ENCODE measurements at regions not wholly inside any gene's neighbourhood (a gene's known extent, or its start where the extent isn't known, plus 50 kb on each side); places are given as distances from the start of the nearest gene placed in this dataset.

DNA sequence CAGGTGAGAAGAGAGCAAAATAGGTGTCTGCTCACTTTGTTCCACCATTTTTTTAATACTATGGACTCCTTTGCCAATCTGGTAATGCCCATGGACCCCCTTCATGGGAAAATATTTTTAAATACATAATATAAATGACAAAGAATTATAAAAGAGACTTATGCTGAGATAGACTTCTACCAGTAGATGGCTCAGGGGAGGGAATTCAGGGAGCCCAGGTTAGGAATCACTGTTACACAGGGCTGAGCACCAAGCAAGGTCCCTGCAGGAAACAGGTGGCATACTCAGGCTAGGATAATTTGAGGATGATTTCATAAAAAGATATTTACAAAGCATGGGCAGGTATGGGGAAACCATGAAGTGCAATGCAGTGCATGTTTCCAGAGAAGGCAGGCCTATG lies 525.9 kb downstream of the FGF9 start:
- no peak for DNase-seq

DNA sequence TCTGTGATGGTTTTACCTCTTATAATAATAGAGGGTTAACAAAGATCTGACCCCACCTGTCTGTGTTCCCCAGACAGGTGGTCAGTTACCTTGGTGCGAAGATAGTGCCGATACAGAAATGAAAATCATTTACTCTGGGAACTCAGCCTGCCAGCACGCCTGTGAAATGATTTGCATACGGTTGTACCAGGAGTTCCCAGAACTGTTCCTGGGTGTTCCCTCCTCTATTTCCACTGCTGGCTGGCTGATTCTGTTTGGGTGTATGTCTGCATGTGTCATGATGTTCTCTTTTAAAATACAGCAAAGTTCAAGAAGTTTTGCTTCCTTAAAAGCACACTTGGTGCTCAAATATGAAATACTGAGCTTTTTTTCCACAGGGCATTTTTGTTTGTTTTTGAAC lies 527.1 kb downstream of the FGF9 start:
- peak; percentile 63 for DNase-seq

- DNase-seq = peak; percentile 46
Observed at GRCh38 chr13:22198641-22199217, 527.9 kb downstream of the FGF9 start.

DNA sequence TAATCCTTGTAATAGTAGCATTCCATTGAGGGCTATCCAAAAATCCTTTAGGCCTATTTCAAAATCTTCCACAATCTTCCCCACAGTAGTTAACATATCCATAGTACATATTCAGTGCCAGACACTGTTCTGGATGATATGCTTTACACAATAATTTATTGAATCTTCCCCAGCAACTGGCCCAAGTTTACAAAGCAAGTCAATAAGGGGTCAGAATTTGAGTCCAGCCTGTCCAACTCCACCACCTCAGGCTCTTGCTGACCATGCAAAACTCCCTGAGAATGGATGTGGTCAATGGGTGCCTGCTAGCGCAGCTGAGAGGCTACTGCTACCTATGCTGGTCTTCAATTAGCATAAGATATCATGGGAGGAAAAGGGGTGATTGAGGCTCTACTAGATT lies 529.6 kb downstream of the FGF9 start:
- DNase-seq = peak; percentile 26

DNA sequence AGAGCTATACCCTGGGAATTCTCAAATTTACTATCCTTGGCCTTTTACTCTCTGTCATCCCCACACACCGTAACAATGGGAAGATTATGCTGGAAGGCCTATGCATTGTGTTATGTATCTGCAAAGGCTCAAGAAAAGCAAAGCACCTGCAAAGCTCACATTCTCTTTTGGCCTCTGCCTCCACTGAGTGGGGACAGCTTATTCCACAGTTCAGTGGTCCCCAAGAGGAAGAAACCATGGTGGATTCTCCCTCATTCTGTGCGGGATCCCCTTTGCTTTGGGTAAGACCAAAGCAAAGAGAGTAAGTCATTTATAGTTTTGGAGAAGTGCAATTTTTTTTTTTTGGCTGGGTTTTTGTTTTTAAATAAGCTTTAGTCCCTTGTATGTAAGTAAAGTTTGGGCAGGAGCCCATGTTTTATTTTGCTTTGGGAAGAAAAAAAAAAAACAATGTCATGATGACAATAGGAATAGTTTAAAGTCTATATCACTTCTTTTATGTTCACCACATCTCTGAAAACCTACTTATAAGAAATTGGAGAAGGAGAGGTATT lies 530.6 kb downstream of the FGF9 start:
- peak; percentile 21 for DNase-seq

DNA sequence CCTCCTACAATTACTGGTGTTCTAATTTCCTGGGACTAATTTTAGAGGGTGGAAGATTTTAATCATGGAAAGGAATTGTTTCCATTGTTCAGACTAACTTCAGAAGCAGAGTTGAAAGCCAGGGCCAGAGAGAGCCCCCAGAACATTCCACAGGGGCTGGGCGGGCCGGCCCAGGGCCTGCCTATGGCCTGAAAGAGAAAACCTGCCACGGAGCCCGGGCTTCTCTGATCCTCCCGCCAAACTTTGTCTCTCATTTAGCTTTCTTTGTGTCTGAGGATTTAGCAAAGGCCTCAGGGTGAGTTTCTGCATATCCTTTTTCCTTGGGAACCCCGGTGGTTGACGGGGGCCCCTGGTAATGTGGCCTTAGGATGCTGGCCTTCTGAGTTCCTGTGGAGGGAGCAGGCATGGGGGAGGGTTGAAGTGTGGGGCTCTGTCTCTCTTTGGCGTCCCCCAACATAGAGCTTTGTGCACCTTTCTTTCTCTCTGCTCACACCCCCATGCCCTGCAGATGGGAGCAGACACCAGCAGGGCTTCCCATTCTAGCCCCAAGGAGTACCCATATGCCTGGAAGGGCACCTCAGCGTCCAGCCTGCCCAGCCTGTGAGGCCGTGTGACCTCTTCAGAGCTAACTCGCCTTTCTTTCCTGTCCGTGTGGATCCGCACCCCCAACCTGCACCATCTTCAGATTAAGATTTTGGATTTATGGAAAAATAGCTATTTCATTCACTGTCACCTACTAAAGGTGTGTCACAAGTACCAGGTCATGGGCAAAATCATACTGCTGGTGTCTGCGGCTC lies 539.5 kb downstream of the FGF9 start:
- no peak for DNase-seq

- no peak for DNase-seq
Observed at GRCh38 chr13:22211876-22212275, 541.0 kb downstream of the FGF9 start.

GRCh38 chr13:22212576-22212975 lies 541.7 kb downstream of the FGF9 start:
- DNase-seq = no peak

- DNase-seq = no peak
Observed at GRCh38 chr13:22214184-22214583, 543.3 kb downstream of the FGF9 start.

DNA sequence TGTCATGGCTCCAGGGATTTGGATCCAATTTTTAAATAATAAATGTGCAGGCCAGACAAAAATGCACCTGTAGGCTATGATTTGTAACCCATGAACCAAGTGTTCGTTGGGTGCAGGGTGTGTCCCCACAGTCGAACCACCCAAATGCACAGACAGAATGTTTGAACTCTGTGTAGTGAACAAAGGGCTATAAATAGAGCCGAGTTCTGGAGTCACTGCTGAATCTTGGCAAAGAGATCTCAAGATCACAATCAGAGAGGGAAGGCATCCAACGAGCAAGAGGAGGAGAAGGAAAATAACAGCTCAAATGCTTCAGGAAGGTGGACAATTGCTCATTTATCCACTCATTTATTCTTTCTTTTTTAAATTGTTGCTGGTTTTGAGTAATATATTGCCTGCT lies 547.9 kb downstream of the FGF9 start:
- peak; percentile 22 for DNase-seq

- DNase-seq = no peak
Observed at GRCh38 chr13:22219709-22220108, 548.8 kb downstream of the FGF9 start.

DNA sequence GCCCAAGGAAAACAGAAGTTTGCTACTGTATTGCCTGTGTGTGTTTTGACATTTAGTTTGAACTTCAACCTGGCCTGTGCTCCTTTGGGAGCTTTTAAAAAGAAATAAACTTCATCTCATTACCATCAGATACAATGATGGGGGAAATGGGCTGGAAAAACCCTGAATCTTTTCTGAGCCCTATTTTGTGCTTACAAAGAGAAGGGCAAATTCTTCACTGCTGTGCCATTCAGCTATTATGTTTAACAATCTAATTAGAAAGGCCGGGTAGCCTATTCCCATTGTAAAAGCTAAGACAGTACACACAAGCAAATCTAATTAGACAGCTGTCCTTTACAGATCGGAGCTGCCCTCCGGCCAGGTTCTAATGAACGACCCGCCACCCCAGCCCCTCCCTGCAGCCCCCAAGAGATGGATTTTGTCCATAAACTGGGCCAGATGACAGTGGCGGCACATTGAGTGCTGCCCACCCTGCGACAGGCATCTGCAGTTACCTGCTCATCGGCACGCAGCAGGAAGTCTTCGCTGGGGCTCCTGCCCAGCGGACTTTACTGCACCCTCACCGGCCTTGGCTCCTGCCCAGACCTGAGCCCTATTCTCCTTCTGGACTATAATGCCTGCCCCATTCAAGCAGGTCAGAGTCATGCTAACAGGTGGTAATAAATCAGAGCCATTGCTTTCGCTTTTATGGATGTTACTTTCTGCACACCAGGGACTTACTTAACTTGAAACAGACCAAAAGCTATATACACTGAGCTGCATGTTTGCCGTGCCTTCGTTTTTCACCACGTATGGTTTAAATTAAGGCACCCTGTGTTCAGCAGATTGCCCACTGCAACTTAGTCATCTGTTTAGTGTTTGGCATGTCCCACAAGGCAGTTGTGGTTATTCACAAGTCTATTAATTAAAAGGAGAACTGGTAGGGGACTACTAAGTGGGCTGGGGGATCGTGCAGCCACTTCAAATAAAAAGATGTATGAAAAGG lies 549.6 kb downstream of the FGF9 start:
- DNase-seq = no peak

DNA sequence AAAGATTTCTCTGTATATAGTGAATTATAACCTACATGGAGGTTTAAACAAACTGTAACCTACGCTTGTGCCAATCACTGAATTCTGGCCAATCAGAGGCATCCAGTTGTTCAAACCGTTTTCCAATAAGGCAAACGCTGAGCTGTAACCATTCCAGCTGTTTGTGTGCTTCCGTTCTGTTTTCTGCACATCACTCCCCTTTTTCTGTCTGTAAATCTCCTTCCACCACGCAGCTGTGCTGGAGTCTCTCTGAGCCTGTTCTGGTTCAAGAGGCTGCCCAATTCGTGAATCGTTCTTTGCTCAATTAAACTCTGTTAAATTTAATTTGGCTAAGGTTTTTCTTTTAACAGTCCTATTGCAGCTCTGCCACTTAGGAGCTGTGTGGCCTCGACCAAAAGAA lies 552.5 kb downstream of the FGF9 start:
- no peak for DNase-seq

DNA sequence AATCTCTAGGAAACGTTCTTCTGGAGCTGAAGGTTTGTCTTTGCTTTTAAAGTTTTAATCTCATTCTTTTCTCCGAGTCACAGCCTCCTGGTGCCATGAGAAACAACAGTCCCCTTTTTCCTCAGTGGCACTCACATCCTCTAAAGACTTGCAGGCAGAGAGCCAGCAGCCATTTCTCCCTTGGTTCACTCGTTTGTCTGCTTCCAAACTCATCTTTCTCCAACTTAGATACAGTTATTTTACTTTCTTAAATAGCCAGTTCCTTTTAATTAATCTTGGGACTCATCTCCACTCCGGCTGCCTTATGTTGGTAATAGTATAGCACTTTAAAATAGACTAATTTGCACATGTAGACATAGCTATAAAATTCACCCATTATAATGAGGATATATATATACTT lies 555.2 kb downstream of the FGF9 start:
- no peak for DNase-seq

DNA sequence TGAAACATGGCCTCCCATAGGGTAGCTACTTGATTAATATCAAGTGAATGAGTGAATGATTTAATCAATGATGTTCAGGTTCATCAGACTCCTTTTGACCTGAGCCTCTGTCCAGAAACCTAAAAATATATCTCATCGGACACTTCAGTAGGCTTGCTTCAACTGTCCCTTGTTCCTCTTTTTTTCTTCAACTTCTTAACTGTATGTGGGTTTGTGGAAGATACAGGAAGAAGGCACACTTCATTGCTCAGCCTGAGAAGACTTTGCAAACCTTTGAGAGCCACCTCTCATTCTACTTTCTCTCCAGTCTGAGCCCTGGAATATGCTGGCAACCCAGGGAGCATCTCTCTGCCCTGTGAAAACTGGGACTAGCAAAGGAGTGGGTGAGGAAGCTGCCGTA lies 557.0 kb downstream of the FGF9 start:
- no peak for DNase-seq

GRCh38 chr13:22229916-22230315 lies 559.0 kb downstream of the FGF9 start:
- DNase-seq = no peak

GRCh38 chr13:22232186-22232585 lies 561.3 kb downstream of the FGF9 start:
- DNase-seq = no peak

GRCh38 chr13:22235285-22235949 lies 564.5 kb downstream of the FGF9 start:
- no peak for DNase-seq

DNA sequence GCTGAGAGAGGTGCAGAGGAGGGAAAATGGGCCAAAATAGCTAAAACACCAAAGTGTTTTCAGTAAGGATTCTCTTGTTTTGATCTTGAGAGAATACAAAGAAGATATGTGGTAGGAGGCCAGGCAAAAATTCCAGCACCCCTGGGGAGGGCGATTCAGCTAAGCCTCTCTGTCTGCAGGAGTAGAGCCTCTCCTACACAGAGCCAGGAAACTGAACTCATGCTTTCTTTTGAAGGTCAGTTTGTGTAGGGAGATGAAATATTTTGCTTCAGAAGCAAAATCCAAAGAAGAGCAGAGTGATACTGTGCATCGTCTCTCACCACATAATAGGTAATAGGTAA lies 565.0 kb downstream of the FGF9 start:
- DNase-seq = no peak

GRCh38 chr13:22238269-22238668 lies 567.4 kb downstream of the FGF9 start:
- DNase-seq = no peak

DNA sequence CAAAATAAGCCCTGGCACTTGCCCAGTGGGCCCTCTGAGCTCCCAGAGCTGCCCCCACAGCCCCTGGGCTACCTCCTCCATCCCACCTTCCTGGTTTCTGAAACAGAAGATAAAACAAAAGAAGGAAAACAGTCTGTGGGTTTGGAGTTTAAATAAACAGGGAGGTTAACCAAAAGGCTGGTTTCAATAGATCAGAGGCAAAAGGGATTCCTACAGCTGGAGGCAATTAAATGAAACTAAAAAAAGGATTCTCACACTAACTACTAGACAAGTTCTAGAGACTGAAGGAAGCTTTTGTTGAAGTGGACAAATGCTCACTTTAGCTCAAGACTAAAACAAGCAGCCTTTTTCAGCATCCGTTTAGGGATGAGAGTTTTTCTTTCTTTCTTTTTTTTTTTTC lies 569.8 kb downstream of the FGF9 start:
- no peak for DNase-seq

- DNase-seq = no peak
Observed at GRCh38 chr13:22243469-22244163, 572.7 kb downstream of the FGF9 start.

Measured in hindlimb muscle (tissue), 1 donor.